SK-N-DZ (cell line): ENCODE measurements at regions not wholly inside any gene's neighbourhood (a gene's known extent, or its start where the extent isn't known, plus 50 kb on each side); places are given as distances from the start of the nearest gene placed in this dataset.
"Not testable (repeated sequence)": the region's sequence is repeated elsewhere in the genome, so short reads cannot be mapped to it uniquely, and the experiment has no call there.

Source experiments
- DNase-seq: peaks from one replicate; pipeline ENCODE4 v3.0.0-alpha.2; 2015; ENCODE audit warnings: low spot score

- DNase-seq: no peak
Measured at GRCh38 chr16:65815707-65816106, 550.8 kb upstream of the CDH5 start.

DNA sequence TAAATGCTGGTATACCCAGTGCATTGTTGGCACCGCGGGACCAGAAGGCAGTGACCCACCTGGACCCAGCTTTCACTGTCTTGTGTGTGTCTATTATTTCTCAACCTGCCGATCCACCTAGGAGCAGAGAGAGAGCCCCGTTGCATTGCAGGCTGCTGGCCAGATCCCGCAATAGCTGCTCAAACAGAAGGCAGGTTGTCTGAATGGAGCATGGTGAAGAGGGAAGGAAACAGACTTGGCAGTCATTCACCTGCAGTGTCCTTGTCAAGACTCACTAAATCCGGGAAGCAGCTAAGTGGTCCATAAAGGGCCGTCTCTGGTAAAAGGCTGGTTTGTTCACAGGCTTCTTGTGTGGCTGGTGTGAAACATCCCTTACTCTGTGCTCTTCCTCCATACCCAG, 552.6 kb upstream of the CDH5 start:
- not testable (repeated sequence) for DNase-seq

DNA sequence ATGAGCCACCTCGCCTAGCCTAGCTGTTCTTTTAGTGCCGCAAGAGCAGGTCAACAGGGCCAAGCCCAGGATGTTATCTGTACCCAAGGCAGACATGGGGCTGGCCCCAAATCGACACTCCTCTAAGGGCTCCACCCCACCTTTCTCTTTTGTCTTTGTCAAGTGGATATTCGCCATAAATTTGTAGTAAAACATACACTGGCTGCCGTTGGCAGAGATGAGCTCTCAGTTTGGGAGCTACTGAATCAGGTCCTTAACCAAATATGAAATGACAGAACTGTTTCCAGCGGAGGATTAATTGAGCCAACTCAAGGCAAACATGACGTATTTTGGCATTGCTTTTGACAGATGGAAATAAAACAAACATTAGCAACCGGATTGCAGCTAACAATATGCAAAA, 556.9 kb upstream of the CDH5 start:
- no peak for DNase-seq

- DNase-seq: peak; percentile 64
Measured at GRCh38 chr16:65808790-65809189, 557.7 kb upstream of the CDH5 start.

- DNase-seq: no peak
Measured at GRCh38 chr16:65807858-65808257, 558.6 kb upstream of the CDH5 start.

DNA sequence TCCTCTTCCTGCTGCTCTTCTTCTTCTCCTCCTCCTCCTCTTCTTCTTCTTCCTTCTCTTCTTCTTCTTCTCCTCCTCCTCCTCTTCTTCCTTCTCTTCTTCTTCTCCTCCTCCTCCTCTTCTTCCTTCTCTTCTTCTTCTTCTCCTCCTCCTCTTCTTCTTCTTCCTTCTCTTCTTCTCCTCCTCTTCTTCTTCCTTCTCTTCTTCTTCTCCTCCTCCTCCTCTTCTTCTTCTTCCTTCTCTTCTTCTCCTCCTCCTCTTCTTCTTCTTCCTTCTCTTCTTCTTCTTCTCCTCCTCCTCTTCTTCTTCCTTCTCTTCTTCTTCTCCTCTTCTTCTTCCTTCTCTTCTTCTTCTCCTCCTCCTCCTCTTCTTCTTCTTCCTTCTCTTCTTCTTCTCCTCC, 560.8 kb upstream of the CDH5 start:
- DNase-seq: not testable (repeated sequence)

DNA sequence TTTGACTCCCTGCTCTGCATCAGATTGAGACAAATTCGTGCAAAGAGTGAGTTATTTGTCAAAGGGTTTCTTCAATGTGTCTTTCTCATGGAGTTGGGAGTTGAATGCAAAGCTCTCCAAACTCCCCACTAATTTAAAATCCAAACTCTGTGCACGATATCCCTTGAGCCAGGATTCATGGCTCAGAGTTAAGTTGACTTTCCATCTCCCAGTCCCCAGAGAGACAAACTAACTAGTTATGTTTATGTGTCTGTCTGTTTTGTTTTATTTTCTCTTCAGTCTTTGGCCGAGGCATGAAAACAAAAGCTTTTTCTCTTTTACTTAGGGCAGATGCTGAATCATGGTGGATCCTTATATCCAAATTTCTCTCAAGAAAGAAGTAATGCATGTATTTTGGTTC, 570.0 kb upstream of the CDH5 start:
- DNase-seq: no peak

- peak; percentile 45 for DNase-seq
Measured at GRCh38 chr16:65794973-65795372, 571.5 kb upstream of the CDH5 start.

DNA sequence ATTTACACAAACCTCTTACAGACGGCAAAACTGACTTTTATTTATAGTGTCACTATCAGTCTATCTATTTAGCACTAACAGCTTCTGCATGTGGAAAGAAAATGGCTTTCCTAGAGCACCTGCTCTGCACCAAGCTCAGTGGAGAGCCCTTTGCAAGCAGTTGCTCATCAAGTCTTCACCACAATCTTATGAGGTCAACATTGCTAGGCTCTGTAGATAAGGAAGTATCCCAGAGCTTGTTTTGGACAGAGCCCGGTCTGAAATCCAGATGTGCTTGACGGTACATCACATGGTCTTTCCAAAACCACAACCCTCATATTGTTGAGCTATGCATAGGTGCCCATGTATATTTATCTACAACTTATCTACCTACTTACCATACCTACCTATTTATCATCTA, 572.7 kb upstream of the CDH5 start:
- no peak for DNase-seq

GRCh38 chr16:65790768-65791167, 575.7 kb upstream of the CDH5 start:
- DNase-seq: no peak

- DNase-seq: no peak
Measured at GRCh38 chr16:65789161-65789945, 577.1 kb upstream of the CDH5 start.

DNA sequence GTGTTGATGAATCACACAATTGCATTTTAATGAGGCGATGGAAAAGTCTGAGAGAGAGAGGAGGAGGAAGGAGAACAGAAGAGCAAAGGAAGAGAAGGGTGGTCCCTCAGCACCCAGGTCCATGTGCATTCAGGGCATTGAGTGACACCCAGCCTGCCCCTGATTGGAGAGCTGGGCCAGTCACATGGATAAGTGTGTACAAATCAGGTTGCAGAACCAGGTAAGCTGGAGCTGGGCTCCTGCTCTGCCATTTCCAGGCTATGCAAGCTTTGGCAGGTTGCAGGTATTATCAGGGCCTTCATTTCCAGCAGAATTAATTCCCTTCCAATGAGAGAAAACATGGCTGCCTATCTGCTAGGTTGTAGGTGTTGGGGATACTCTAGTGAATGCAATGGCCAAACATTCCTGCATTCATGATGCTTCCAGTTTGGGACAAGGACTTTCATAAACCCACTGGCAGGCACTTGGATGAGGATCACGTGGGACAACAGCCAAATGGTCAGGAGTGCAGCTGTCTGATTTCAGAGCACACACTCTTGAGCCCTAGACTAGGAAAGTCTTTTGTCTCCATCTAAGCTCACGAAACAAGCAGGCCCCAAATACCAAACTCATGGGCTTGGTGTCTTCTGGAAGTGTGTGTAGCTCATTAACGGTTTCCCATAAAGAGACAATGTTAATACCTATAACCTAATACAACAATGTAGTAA, 577.9 kb upstream of the CDH5 start:
- no peak for DNase-seq

DNA sequence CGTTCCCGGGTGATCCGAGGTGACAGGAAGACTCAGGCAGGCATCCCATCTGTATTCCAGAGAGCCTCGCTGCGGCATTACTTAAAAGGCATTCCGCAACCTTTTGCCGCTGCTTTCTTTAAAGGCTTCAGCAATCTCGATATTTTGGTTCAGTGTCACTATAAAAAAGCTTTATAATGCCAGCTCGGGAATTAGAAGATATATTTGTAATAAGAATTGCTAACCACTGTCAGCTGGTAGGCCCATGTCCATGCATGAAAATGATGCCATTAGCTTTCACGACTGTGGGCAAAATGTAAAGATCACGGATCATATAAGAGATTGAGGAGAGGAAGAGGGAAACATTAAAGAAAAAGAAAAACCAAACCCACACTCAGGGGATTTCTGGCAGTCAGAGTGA, 578.6 kb upstream of the CDH5 start:
- no peak for DNase-seq

- DNase-seq: no peak
Measured at GRCh38 chr16:65786916-65787315, 579.6 kb upstream of the CDH5 start.

GRCh38 chr16:65783709-65784474, 582.6 kb upstream of the CDH5 start:
- no peak for DNase-seq

DNA sequence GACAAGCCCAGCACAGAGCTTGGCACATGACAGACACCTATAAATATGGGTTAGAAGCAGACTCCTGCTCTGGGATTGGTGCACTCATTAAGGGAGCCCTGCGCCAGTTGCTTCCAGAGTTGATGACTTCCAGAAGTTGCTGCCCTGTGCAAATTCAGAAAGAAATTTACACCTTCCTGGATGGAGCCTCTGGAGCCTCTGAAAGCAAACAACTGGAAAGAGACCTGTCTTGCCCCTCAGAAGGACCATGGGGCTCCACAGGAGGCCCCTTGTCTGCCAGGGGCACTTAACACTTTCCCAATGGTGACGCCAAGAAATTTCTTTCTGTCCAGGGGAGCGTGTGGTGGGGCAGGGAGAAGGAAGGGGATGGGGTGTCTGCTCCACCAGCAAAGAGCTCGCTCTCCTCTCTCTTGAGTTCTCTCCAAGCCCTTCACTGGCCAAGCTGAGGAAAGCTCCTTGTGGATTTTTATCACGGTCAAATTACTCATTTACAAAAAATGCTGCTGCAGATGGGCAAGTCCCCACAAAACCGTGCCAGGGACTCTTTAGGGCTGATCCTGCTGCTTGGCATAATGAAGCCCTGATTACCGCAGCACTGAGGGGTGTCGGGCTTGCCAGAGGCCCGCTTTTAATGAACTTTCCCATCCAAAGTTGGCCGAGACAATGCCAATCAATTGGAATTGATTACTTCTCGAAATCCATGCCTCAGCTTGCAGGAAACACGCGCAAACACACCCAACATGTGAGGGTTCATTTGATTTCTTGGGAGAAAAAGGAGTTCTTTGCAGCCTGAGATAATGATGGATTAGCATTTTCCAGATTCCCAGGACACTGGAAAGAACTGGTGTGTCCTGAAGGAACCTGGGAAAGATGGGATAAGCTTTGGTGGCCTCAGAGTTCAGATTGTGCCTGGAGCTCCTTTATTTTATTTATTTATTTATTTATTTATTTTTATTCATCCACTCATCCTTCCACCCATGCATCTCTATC, 583.6 kb upstream of the CDH5 start:
- DNase-seq: no peak

GRCh38 chr16:65781855-65782254, 584.6 kb upstream of the CDH5 start:
- no peak for DNase-seq

GRCh38 chr16:65781363-65781762, 585.1 kb upstream of the CDH5 start:
- DNase-seq: peak; percentile 18

- DNase-seq: no peak
Measured at GRCh38 chr16:65779201-65779600, 587.3 kb upstream of the CDH5 start.

DNA sequence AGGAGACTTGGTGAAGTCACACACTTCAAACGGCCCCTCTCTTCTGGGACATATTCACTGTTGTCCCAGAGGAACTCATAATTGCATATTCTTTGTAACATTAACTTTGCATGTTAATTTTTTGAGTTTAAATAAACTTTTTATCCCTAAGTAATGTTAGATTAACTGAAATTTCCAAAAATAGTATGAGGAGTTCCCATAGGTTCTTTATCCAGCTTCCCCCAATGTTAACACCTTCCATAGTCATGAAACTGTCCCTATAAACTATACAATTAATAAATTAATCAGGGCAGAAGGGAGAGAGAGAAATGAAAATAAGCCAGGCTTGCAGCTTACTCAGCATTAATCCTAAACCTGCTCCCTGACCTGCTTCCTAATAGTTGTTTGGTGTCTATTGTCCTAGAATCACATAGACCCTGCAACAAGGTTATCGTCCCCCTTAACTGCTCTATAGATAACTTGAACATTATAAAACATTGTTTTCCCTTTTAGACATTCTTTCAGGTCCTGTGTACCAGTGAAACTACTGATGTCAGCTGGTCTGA, 589.8 kb upstream of the CDH5 start:
- DNase-seq: no peak

GRCh38 chr16:65775829-65776228, 590.7 kb upstream of the CDH5 start:
- no peak for DNase-seq
